ENCODE measurements at regions not wholly inside any gene's neighbourhood (a gene's known extent, or its start where the extent isn't known, plus 50 kb on each side); places are given as distances from the start of the nearest gene placed in this dataset.
"Not testable (repeated sequence)": the region's sequence is repeated elsewhere in the genome, so short reads cannot be mapped to it uniquely, and the experiment has no call there.

GRCh38 chr3:71949442-71949841 is 164.5 kb upstream of the PROK2 start:
- H3K27ac ChIP-seq (ENCODE audit: low read depth, low read length, severe bottlenecking) = no peak overlapping the region
- whole genome bisulfite sequencing, 2 experiments (ENCODE audit: insufficient coverage in 2 of 2) = 74 to 92% methylated on average over 2 of the region's 4 CpGs
- no peak overlapping the region for H3K4me3 ChIP-seq (ENCODE audit: extremely low read depth, insufficient read depth, low read length, poor library complexity, severe bottlenecking)
- H3K9me3 ChIP-seq (ENCODE audit: control insufficient read depth, low read length) = no peaks in the 10 kb centered on the region
- no peaks in the 10 kb centered on the region for H3K4me1 ChIP-seq (ENCODE audit: control insufficient read depth, insufficient read depth, low read length, poor library complexity, severe bottlenecking)
- H3K36me3 ChIP-seq (ENCODE audit: control insufficient read depth, insufficient read depth, low read length) = no peaks in the 10 kb centered on the region

GRCh38 chr3:71944482-71945065 is 159.6 kb upstream of the PROK2 start:
- 82 to 83% methylated on average over 4 to 5 of the region's 5 CpGs for WGBS, 2 experiments (ENCODE audit: insufficient coverage in 2 of 2)
- no peaks in the 10 kb centered on the region for H3K4me1 ChIP-seq (ENCODE audit: control insufficient read depth, insufficient read depth, low read length, poor library complexity, severe bottlenecking)
- H3K36me3 ChIP-seq (ENCODE audit: control insufficient read depth, insufficient read depth, low read length) = no peaks in the 10 kb centered on the region
- H3K27ac ChIP-seq (ENCODE audit: low read depth, low read length, severe bottlenecking) = no peak overlapping the region
- no peaks in the 10 kb centered on the region for H3K9me3 ChIP-seq (ENCODE audit: control insufficient read depth, low read length)
- H3K4me3 ChIP-seq (ENCODE audit: extremely low read depth, insufficient read depth, low read length, poor library complexity, severe bottlenecking) = no peak overlapping the region

- no peak overlapping the region for H3K27ac ChIP-seq (ENCODE audit: low read depth, low read length, severe bottlenecking)
- no peaks in the 10 kb centered on the region for H3K9me3 ChIP-seq (ENCODE audit: control insufficient read depth, low read length)
- no peaks in the 10 kb centered on the region for H3K4me1 ChIP-seq (ENCODE audit: control insufficient read depth, insufficient read depth, low read length, poor library complexity, severe bottlenecking)
- no peaks in the 10 kb centered on the region for H3K36me3 ChIP-seq (ENCODE audit: control insufficient read depth, insufficient read depth, low read length)
- no peak overlapping the region for H3K4me3 ChIP-seq (ENCODE audit: extremely low read depth, insufficient read depth, low read length, poor library complexity, severe bottlenecking)
- WGBS, 2 experiments (ENCODE audit: insufficient coverage in 2 of 2) = 84 to 89% methylated on average over 4 to 5 of the region's 9 CpGs
Measured at GRCh38 chr3:71942432-71943187, 157.7 kb upstream of the PROK2 start.

DNA sequence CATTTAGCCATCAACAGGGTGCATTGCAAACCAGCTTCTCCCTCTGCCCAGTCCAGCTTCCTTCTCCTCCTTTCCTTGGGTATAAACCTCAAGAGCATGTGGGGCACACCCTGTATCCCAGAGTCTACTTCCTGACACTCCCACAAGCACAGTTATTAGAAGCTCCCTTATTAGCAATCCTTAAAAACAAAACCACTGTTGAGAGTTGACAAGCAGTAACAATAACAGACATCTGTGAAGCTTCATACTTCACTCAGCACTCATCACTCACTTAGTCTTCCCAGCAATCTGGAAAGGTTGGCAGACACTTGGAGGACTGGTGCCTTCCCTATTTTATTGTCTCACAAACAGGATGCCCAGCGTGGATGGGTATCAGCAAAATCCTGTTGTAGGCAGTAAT is 155.5 kb upstream of the PROK2 start:
- Histone ChIP-seq H3K4me3 (ENCODE audit: extremely low read depth, insufficient read depth, low read length, poor library complexity, severe bottlenecking) (no peak overlapping the region), H3K36me3 (ENCODE audit: control insufficient read depth, insufficient read depth, low read length) (no peaks in the 10 kb centered on the region), H3K27ac (ENCODE audit: low read depth, low read length, severe bottlenecking) (no peak overlapping the region), H3K4me1 (ENCODE audit: control insufficient read depth, insufficient read depth, low read length, poor library complexity, severe bottlenecking) (no peaks in the 10 kb centered on the region), H3K9me3 (ENCODE audit: control insufficient read depth, low read length) (no peaks in the 10 kb centered on the region)
- WGBS, 2 experiments (ENCODE audit: insufficient coverage in 2 of 2) = 100% methylated on average over 1 of the region's 1 CpG; no CpG with 5 or more reads in 1 of the 2 experiments

GRCh38 chr3:71938081-71938480 is 153.1 kb upstream of the PROK2 start:
- not testable (repeated sequence) for H3K4me3 ChIP-seq (ENCODE audit: extremely low read depth, insufficient read depth, low read length, poor library complexity, severe bottlenecking); H3K4me1 ChIP-seq (ENCODE audit: control insufficient read depth, insufficient read depth, low read length, poor library complexity, severe bottlenecking); H3K27ac ChIP-seq (ENCODE audit: low read depth, low read length, severe bottlenecking); H3K36me3 ChIP-seq (ENCODE audit: control insufficient read depth, insufficient read depth, low read length); H3K9me3 ChIP-seq (ENCODE audit: control insufficient read depth, low read length)
- WGBS, 2 experiments (ENCODE audit: insufficient coverage in 2 of 2) = no CpG with 5 or more reads among the region's 3 CpGs

- Histone ChIP-seq H3K27ac (ENCODE audit: low read depth, low read length, severe bottlenecking) (no peak overlapping the region), H3K4me1 (ENCODE audit: control insufficient read depth, insufficient read depth, low read length, poor library complexity, severe bottlenecking) (no peaks in the 10 kb centered on the region), H3K4me3 (ENCODE audit: extremely low read depth, insufficient read depth, low read length, poor library complexity, severe bottlenecking) (no peak overlapping the region), H3K36me3 (ENCODE audit: control insufficient read depth, insufficient read depth, low read length) (no peaks in the 10 kb centered on the region), H3K9me3 (ENCODE audit: control insufficient read depth, low read length) (no peaks in the 10 kb centered on the region)
- WGBS, 2 experiments (ENCODE audit: insufficient coverage in 2 of 2) = 86 to 97% methylated on average over 3 to 6 of the region's 8 CpGs
Measured at GRCh38 chr3:71936681-71937080, 151.7 kb upstream of the PROK2 start.

DNA sequence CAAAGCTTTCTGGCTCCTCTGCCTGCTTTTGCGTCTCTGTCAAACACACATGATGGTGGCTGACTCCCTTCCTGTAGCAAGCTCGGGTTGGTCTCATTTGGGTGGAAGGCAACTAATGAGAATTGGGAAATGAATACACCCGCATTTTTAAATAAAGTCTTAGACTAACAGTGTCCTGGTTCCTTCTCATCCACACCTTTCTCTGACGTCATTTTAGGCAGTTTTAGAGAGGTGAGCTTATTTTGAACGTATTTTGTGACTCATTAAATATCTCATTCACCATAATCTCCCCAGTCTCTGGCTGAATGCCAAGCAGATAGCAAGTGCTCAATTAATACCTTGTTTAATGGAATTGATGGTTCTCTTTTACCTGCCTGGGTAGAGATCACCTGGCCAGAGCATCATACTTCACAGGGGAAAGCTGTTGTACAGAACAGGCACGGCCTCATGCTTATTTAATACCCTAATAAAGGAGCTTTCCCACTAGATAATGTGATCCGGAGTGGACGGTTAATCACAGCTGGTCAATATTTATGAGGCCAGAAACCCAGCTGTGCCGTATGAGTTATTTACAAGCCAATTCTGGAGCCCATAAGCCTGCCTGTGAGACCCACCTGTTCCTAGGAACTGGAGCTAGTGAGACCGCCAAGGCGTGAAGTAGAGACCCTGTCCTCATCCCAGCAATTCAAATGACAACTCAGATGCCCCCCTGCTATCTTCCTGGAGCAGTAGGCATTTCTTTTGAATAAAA is 149.7 kb upstream of the PROK2 start:
- no peak overlapping the region for H3K27ac ChIP-seq (ENCODE audit: low read depth, low read length, severe bottlenecking)
- H3K4me3 ChIP-seq (ENCODE audit: extremely low read depth, insufficient read depth, low read length, poor library complexity, severe bottlenecking) = no peak overlapping the region
- H3K36me3 ChIP-seq (ENCODE audit: control insufficient read depth, insufficient read depth, low read length) = no peaks in the 10 kb centered on the region
- no peaks in the 10 kb centered on the region for H3K4me1 ChIP-seq (ENCODE audit: control insufficient read depth, insufficient read depth, low read length, poor library complexity, severe bottlenecking)
- 89 to 94% methylated on average over 6 to 7 of the region's 11 CpGs for WGBS, 2 experiments (ENCODE audit: insufficient coverage in 2 of 2)
- H3K9me3 ChIP-seq (ENCODE audit: control insufficient read depth, low read length) = no peaks in the 10 kb centered on the region

DNA sequence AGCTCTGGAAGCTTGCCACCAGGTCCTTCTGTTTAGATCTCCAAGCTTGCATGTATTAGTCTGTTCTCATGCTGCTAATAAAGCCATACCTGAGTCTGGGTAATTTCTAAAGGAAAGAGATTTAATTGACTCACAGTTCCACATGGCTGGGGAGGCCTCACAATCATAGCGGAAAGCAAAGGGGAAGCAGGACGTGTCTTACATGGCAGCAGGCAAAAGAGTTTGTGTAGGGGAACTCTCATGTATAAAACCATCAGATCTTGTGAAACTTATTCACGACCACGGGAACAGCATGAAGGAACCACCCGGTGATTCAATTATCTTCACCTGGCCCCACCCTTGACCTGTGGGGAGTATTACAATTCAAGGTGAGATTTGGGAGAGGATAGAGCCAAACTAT is 147.0 kb upstream of the PROK2 start:
- Histone ChIP-seq H3K4me3 (ENCODE audit: extremely low read depth, insufficient read depth, low read length, poor library complexity, severe bottlenecking) (no peak overlapping the region), H3K4me1 (ENCODE audit: control insufficient read depth, insufficient read depth, low read length, poor library complexity, severe bottlenecking) (no peaks in the 10 kb centered on the region), H3K9me3 (ENCODE audit: control insufficient read depth, low read length) (no peaks in the 10 kb centered on the region), H3K27ac (ENCODE audit: low read depth, low read length, severe bottlenecking) (no peak overlapping the region), H3K36me3 (ENCODE audit: control insufficient read depth, insufficient read depth, low read length) (no peaks in the 10 kb centered on the region)
- WGBS, 2 experiments (ENCODE audit: insufficient coverage in 2 of 2) = 84 to 93% methylated on average over 5 of the region's 5 CpGs

DNA sequence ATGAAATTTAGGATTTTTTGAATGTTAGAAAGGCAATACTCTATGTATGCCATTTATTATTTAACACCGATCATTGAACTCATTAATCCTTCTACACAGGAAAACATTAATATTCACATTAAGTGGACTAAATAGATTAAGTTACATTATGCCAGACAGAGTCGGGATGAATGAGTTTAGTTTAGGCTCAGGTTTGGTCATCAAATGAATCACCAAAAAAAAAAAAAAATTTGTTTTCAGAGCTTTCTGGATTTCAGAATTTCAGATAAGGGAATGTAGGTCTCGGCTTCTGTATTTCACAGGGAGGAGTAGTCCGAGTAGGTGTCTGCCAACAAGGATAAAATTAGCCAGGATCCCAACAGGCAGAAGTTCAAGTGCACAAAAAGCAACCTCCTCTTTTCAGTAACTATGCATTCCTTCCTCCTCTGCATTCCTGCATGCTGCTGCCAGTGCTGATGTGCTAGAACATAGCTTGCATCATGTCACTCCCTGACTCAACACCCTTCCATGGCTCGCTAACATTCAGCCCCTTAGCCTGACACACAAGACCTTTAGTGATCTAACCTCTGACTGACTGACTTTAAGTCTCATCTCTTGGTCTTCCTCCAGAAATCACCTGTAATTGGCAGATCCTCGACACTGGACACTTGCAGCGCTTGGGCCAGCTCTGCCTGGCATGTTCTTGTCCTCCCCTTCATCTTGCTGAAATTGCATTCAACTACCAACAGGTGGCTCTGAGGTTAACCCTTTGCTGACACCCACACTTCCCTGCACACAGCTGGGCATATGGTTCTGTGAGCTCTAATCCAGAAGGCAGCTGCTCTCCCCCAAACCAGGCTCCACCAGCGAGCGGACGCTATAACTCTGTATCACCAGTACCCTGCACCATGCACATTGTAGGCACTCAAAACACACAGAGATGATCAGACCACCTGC is 145.4 kb upstream of the PROK2 start:
- no peak overlapping the region for H3K27ac ChIP-seq (ENCODE audit: low read depth, low read length, severe bottlenecking)
- 62 to 73% methylated on average over 7 to 8 of the region's 10 CpGs for WGBS, 2 experiments (ENCODE audit: insufficient coverage in 2 of 2)
- H3K4me1 ChIP-seq (ENCODE audit: control insufficient read depth, insufficient read depth, low read length, poor library complexity, severe bottlenecking) = no peaks in the 10 kb centered on the region
- H3K36me3 ChIP-seq (ENCODE audit: control insufficient read depth, insufficient read depth, low read length) = no peaks in the 10 kb centered on the region
- H3K4me3 ChIP-seq (ENCODE audit: extremely low read depth, insufficient read depth, low read length, poor library complexity, severe bottlenecking) = no peak overlapping the region
- no peaks in the 10 kb centered on the region for H3K9me3 ChIP-seq (ENCODE audit: control insufficient read depth, low read length)

GRCh38 chr3:71928212-71928611 is 143.3 kb upstream of the PROK2 start:
- 86 to 100% methylated on average over 1 of the region's 2 CpGs for WGBS, 2 experiments (ENCODE audit: insufficient coverage in 2 of 2)
- Histone ChIP-seq H3K9me3 (ENCODE audit: control insufficient read depth, low read length) (no peaks in the 10 kb centered on the region), H3K4me3 (ENCODE audit: extremely low read depth, insufficient read depth, low read length, poor library complexity, severe bottlenecking) (no peak overlapping the region), H3K36me3 (ENCODE audit: control insufficient read depth, insufficient read depth, low read length) (no peaks in the 10 kb centered on the region), H3K27ac (ENCODE audit: low read depth, low read length, severe bottlenecking) (no peak overlapping the region), H3K4me1 (ENCODE audit: control insufficient read depth, insufficient read depth, low read length, poor library complexity, severe bottlenecking) (no peaks in the 10 kb centered on the region)
